Left lobe of liver (tissue), 2 donors: ENCODE measurements at regions not wholly inside any gene's neighbourhood (a gene's known extent, or its start where the extent isn't known, plus 50 kb on each side); places are given as distances from the start of the nearest gene placed in this dataset.

Source experiments
- ATAC-seq: fragments of 200-7000 bp; cut with Tn5 transposase; one replicate; pipeline ENCODE4 v1.9.1; 2020; ENCODE audit warnings: mild to moderate bottlenecking, moderate library complexity
- DNase-seq: peaks from one replicate; pipeline ENCODE4 v3.0.0-alpha.2; 2020; ENCODE audit warnings: low spot score
- donor health status: DM: no; HTN: no; CAD: no; lungs with moderate emphysema.
- donor health status: DM: no; HTN: yes; CAD: no.

DNA sequence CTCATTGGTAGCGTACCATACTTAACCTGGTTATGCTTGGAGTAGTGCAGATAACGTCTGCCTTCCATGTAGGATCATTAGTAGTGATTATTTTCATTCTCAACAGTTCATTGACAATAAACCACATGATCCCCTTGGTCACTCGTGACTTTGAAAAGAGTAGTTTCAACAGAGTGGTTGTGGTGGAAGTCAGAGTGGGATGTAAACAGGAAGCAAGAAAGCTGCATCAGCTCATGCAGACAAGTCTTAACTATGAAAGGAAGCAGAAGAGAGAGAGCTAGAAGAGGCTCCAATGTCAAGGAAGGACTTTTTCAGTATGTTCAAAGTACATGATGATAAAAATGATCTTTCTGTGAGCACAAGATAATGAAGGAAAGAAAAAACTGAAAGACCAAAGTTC, 287.4 kb downstream of the MBD2 start:
- ATAC-seq = no peak
- no peak for DNase-seq

GRCh38 chr18:53935803-53936202, 288.7 kb downstream of the MBD2 start:
- ATAC-seq (no peak), DNase-seq (no peak)

- no peak for ATAC-seq
- DNase-seq = no peak
Observed at GRCh38 chr18:53935399-53935798, 289.1 kb downstream of the MBD2 start.

DNA sequence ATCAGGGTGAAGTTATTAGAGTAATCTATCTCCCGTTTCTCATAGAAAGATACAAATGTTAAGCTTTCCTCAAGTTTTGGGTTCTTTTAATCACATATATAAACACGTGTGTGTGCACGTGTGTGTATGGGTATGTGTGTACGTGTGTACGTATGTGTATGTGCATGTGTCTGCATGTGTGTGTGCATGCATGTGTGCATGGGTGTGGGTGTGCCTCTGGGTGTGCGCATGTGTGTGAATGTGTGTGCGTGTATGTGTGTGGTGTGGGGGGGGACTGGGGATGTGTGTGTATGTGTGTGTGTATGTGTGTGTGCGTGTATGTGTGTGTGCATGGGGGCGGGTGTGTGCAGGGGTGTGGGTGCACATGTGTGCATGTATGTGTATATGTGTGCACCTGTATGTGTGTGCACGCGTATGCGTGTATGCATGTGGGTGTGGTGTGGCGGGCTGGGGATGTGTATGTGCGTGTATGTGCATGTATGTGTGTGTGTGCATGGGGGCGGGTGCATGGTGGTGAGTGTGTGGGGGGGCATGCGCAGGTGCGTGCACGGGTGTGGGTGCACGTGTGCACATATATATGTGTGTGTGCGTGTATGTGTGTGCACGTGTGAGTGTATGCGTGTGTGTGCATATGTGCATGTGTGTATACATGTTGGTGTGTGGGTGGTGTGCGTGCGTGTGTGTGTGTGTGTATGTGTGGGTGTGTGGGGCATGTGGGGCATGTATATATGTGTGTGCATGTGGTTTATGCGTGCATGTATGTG, 304.0 kb downstream of the MBD2 start:
- DNase-seq (no peak), ATAC-seq (no peak)

DNA sequence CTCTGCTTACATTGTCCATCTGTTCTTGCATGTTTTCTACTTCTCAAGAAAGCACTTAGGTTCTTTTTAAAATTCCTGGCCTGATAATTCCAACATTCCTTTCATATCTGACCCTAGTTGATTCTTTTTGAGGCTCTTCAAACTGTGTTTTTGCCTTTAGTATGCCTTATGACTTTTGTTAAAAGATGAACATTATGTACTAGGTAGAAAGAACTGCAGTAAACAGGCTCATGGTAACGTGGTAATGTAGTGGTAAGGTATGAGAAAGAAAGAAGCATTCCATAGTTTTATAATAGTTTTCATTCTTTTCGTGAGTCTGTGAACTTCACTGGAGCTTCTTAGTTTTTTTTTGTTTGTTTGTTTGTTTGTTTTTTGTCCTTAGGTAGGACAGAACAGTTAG, 306.4 kb downstream of the MBD2 start:
- ATAC-seq (no peak), DNase-seq (no peak)

- ATAC-seq (no peak), DNase-seq (no peak)
Observed at GRCh38 chr18:53911200-53911599, 313.3 kb downstream of the MBD2 start.

GRCh38 chr18:53909668-53910067, 314.8 kb downstream of the MBD2 start:
- DNase-seq (no peak), ATAC-seq (peak; percentile 77)

DNA sequence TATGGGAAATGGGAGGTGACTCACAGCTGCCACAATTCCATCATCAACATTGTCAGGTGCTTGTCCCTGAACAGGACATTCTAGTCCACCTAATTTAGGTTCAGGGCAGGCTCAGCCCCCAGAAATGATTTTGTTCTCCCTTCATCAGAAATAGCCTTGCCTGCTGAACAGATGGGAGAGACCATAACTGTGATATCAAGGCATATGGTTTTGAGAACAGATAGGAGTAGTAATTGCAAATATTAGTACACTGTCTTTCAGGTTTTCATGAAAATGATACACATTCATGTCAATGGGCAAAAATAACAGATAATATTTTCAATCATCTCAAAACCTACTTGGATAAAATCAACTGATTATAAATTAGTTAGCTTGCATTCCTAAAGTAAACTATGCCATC, 316.5 kb downstream of the MBD2 start:
- ATAC-seq = no peak
- DNase-seq = no peak

DNA sequence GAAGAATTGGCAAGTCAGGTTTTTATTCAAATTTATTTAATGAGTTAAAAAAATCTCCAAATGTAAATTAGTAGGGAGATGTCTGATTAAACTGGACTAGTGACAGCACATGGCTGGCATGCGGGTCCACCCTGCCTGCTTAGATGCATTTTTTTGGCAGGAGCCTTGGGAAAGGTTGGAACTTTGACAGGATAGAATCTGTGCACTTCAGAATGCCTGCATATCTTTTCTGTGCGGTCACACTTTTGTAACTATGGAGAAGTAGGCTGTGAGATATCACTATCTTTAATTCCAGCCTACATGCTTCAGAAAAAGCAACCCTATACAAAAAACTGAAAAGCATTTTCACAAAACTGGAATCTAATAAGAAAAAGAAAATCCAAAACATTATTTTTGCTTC, 317.8 kb downstream of the MBD2 start:
- no peak for ATAC-seq

DNA sequence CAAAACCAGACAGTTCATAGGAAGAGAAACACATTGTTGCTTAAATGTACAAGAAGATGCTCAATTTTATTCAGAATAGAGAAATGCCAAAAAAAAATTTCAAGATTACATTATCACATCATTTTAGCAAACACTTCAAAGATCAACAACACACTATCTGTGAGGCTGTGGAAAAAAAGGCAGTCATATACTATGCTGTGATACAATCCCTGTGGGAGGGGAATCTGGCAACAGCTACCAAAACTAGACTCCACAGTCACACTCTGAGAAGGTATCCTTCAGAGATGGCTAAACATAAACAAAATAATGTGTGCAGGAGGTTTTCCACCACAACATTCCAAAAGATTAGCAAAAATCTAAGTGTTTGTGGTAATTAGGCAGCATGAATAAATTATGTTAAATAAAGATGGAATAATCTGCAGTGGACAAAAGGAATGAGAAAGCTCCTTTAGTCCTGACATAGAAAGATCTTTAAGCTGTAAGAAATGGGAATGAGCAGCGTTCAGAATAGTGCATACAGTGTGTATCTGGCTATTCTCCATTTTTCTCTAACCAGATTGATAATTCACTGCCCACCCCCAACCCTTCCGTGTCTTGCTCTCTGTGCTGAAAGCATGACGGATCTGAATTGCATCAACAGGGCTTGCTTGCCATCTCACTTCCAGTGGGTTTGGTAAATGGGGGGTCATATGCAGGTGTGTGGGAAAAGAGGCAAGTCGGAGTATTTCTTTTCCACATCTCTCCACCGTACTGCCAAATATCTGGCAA, 329.6 kb downstream of the MBD2 start:
- ATAC-seq (no peak), DNase-seq (no peak)

More for the DNA sequence above, 317.8 kb downstream of the MBD2 start:
- no peak for DNase-seq

- DNase-seq (no peak), ATAC-seq (no peak)
Observed at GRCh38 chr18:53887447-53887846, 337.0 kb downstream of the MBD2 start.

DNA sequence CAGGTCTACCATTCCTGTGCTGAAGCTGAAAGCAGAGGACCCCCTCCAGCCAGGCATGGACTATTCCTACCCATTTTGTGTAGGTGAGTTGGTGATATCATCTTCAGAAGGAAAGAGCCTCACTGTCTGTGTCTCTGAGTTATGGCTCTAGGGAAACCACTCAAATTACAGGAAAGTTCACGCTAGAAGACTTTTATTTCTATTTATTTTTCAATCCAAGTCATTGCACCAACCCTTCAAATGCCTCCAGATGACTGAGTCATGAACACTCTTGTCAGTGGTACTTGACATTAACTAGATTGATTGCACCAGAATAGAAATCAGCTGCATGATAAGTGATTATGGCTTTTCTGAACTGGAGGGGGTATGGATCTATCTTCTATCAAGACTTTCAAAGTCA, 338.4 kb downstream of the MBD2 start:
- ATAC-seq (no peak), DNase-seq (no peak)

DNA sequence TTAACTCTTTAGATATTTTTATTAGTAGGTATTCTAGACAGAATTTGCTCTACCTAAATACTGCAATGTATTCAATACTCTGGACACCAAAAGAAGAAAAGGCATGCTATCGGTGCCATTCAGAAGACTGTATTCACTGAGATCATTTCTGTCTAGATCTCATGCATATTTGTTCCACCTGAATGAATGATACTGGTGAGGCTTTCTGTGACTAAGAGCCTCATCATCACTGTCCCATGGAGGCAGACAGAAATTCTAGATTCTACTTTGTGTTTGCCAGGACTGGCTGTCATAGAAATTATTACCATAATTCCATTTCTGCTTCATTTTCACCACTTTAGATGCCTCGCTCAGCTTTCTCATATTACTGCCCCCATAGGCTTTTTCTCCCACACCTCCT, 340.7 kb downstream of the MBD2 start:
- DNase-seq = no peak
- ATAC-seq = no peak

GRCh38 chr18:53874103-53874502, 350.4 kb downstream of the MBD2 start:
- ATAC-seq = no peak

DNA sequence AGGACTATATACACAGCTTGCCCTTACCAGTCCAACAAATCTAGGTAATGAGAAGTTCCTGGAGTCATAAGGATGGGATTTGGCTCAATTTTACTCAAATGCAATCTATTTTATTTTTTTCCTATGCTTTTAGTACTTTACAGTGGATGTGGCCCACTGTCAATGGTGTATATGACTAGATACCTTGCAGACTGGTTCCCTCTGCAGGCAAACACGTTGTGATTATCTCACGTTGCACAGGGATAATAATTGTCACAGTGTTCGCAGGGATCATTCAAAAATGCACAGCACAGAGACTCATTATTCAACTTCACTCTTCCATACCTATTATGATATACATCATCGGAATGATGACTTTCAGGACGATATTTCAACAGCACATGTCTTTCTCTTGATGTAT, 359.7 kb downstream of the MBD2 start:
- ATAC-seq (no peak), DNase-seq (no peak)

More at GRCh38 chr18:53874103-53874502, 350.4 kb downstream of the MBD2 start:
- no peak for DNase-seq

- no peak for DNase-seq
- no peak for ATAC-seq
Observed at GRCh38 chr18:53862921-53863320, 361.5 kb downstream of the MBD2 start.

DNA sequence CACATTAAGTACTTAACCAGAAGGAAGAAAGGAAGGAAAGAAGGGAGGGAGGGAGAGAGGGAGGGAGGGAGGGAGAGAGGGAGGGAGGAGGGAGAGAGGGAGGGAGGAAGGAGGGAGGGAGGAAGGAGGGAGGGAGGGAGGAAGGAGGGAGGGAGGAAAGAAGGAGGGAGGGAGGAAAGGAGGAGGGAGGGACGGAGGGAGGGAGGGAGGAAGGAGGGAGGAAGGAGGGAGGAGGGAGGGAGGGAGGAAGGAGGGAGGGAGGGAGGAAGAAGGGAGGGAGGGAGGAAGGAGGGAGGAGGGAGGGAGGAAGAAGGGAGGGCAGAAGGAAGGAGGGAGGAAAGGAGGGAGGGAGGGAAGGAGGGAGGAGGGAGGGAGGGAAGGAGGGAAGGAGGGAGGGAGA, 363.3 kb downstream of the MBD2 start:
- ATAC-seq (no peak), DNase-seq (no peak)

DNA sequence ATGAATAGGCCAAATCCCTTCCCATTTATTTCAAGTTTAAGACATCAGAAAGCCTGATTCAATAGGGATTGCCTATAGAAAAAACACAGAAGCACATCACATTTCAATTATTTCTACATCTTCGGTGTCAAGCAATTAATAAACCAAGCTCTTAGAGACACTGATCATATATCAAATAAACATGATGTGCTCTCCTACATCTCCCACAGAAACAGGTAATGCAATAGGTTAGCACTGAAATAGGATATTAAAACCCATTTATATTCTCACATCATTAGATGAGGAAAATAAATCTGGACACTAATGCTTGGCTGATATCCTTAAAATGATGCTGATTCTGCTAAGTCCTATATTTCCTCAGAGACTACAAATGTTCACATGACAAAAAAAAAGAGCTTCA, 364.7 kb downstream of the MBD2 start:
- no peak for ATAC-seq
- no peak for DNase-seq

- no peak for ATAC-seq
- DNase-seq = no peak
Observed at GRCh38 chr18:53850902-53851301, 373.6 kb downstream of the MBD2 start.

DNA sequence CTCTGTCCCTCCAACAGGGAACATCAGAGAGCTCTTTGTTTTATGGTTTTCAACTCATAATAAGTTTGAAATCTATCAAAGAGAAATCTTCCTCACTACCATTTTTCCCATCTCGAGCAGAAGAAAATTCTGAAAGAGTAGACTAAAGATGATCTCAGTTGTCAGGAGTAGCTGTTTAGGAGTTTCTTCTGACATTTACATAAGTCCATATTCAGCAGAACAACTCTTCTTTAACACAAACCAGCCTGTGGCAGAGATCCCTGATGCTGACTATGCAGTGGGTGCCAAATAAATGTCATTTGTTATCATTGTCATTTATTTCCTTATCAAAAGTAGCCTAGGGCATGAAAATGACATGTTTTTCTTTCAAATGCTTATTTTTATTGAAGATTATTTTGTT, 380.7 kb downstream of the MBD2 start:
- no peak for ATAC-seq
- no peak for DNase-seq

- no peak for ATAC-seq
Observed at GRCh38 chr18:53843113-53843760, 381.2 kb downstream of the MBD2 start.

GRCh38 chr18:53838746-53839145, 385.7 kb downstream of the MBD2 start:
- ATAC-seq (no peak), DNase-seq (no peak)

More at GRCh38 chr18:53843113-53843760, 381.2 kb downstream of the MBD2 start:
- DNase-seq = no peak
